Vagina (tissue), 2 donors: ENCODE measurements at regions not wholly inside any gene's neighbourhood (a gene's known extent, or its start where the extent isn't known, plus 50 kb on each side); places are given as distances from the start of the nearest gene placed in this dataset.

Experiments
- CTCF ChIP-seq, 3 experiments: fragments of 450-650 bp in 2 of 3; fragments of 200-600 bp in 1 of 3; sonication (generic) in 1 of 3; IDR thresholded peaks; one replicate each; pipeline ENCODE4 v1.5.1; 2017 to 2019; ENCODE audit warnings: antibody characterized with exemption in 3 of 3, mild to moderate bottlenecking in 2 of 3, moderate library complexity in 2 of 3
- POLR2A ChIP-seq, 2 donors: fragments of 450-650 bp; IDR thresholded peaks; one replicate each; pipeline ENCODE4 v1.6.1; 2017; ENCODE audit warnings: antibody characterized with exemption in 2 of 2, mild to moderate bottlenecking in 2 of 2, moderate library complexity in 2 of 2
- POLR2AphosphoS5 ChIP-seq, 2 donors: sonication (generic); formaldehyde crosslinking; IDR thresholded peaks; one replicate each; pipeline ENCODE4 v1.9.0; 2017; ENCODE audit warnings: antibody characterized with exemption in 2 of 2, mild to moderate bottlenecking in 2 of 2, low read depth in 1 of 2; ENCODE audit not compliant: insufficient read depth in 1 of 2

GRCh38 chr12:93122569-93123091 is 193.5 kb upstream of the EEA1 start:
- no peak for TF ChIP-seq CTCF (IDR thresholded peaks at IDR 0.05)
- no peak for TF ChIP-seq POLR2AphosphoS5 (IDR thresholded peaks at IDR 0.05; ENCODE audit: insufficient read depth in 1 of 2, low read depth in 1 of 2)
- TF ChIP-seq POLR2A (IDR thresholded peaks at IDR 0.05): no peak
